Vagina (tissue), 2 donors: ENCODE measurements at regions not wholly inside any gene's neighbourhood (a gene's known extent, or its start where the extent isn't known, plus 50 kb on each side); places are given as distances from the start of the nearest gene placed in this dataset.

Experiments
- DNase-seq, 2 donors: peaks; one replicate each; pipeline ENCODE4 v3.0.0-alpha.2; 2017; ENCODE audit errors: extremely low spot score in 2 of 2
- H3K27ac ChIP-seq: fragments of 200-600 bp; sonication (generic); one replicate; pipeline ENCODE4 v1.5.1; 2019
- H3K27me3 ChIP-seq: fragments of 200-600 bp; sonication (generic); one replicate; pipeline ENCODE4 v1.5.1; 2019
- H3K36me3 ChIP-seq, 2 donors: fragments of 200-600 bp; sonication (generic); one replicate each; pipeline ENCODE4 v1.5.1; 2017 to 2019
- H3K4me1 ChIP-seq: fragments of 200-600 bp; sonication (generic); one replicate; pipeline ENCODE4 v1.5.1; 2019
- H3K4me3 ChIP-seq, 2 donors: fragments of 200-600 bp; sonication (generic); 1 replicate in 1 of 2; 2 replicates in 1 of 2; pipeline ENCODE4 v1.5.1; 2016 to 2019
- H3K9me3 ChIP-seq: fragments of 200-600 bp; sonication (generic); one replicate; pipeline ENCODE4 v1.5.1; 2019
- POLR2A ChIP-seq, 2 donors: fragments of 450-650 bp; IDR thresholded peaks; one replicate each; pipeline ENCODE4 v1.6.1; 2017; ENCODE audit warnings: antibody characterized with exemption in 2 of 2, mild to moderate bottlenecking in 2 of 2, moderate library complexity in 2 of 2
- POLR2AphosphoS5 ChIP-seq, 2 donors: sonication (generic); formaldehyde crosslinking; IDR thresholded peaks; one replicate each; pipeline ENCODE4 v1.9.0; 2017; ENCODE audit warnings: antibody characterized with exemption in 2 of 2, mild to moderate bottlenecking in 2 of 2, low read depth in 1 of 2; ENCODE audit not compliant: insufficient read depth in 1 of 2
- intact Hi-C: fragments of 100-400 bp; cut with DNase I; formaldehyde crosslinking; loops from one replicate; pipeline ENCODE4 v1.15.1; 2023
- TF ChIP-seq, protein P1 (sequence below), 3 experiments: fragments of 450-650 bp in 2 of 3; fragments of 200-600 bp in 1 of 3; sonication (generic) in 1 of 3; IDR thresholded peaks; one replicate each; pipeline ENCODE4 v1.5.1; 2017 to 2019; ENCODE audit warnings: antibody characterized with exemption in 3 of 3, mild to moderate bottlenecking in 2 of 3, moderate library complexity in 2 of 3

DNA sequence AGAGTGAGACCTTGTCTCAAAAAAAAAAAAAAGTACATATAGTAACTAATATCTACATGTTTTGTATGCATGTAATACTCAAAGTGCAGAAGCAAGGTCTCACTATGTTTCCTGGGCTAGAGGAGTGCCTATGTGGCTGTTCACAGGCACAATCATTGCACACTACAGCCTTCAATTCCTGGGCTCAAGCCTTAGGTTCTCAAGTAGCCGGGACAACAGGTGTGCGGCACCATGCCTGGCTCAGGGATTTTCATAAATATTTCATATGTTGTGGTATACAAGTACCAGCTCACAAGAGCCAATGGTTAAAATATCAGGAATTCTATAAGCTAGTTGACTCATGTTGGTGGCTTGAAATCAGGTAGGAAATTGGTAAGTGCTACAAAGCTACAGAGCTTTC lies 94.8 kb downstream of the LARP7 start:
- H3K9me3 ChIP-seq: no peaks in the 10 kb centered on the region
- intact Hi-C loops: no loop called here
- DNase-seq: no peak

DNA sequence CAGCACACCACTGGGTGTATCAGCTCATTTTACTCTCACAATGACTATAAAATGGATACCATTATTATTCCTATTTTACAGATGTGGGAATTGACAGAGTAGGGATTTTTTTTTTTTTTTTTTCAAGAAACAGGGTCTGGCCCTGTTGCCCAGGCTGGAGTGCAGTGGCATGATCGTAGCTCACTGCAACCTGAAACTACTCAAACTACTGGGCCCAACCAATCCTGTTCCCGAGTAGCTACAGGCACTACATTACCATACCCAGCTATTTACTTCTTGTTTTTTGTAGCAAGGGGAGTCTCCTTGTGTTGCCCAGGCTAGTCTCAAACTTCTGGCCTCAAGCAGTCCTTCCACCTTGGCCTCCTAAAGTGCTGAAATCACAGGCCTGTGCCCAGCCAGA lies 95.2 kb downstream of the LARP7 start:
- H3K4me3 ChIP-seq: no peak overlapping the region
- no peak for TF ChIP-seq POLR2AphosphoS5 (IDR thresholded peaks at IDR 0.05; ENCODE audit: insufficient read depth in 1 of 2, low read depth in 1 of 2)
- no peak for TF ChIP-seq POLR2A (IDR thresholded peaks at IDR 0.05)
- TF ChIP-seq, protein P1, sequence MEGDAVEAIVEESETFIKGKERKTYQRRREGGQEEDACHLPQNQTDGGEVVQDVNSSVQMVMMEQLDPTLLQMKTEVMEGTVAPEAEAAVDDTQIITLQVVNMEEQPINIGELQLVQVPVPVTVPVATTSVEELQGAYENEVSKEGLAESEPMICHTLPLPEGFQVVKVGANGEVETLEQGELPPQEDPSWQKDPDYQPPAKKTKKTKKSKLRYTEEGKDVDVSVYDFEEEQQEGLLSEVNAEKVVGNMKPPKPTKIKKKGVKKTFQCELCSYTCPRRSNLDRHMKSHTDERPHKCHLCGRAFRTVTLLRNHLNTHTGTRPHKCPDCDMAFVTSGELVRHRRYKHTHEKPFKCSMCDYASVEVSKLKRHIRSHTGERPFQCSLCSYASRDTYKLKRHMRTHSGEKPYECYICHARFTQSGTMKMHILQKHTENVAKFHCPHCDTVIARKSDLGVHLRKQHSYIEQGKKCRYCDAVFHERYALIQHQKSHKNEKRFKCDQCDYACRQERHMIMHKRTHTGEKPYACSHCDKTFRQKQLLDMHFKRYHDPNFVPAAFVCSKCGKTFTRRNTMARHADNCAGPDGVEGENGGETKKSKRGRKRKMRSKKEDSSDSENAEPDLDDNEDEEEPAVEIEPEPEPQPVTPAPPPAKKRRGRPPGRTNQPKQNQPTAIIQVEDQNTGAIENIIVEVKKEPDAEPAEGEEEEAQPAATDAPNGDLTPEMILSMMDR (IDR thresholded peaks at IDR 0.05): no peak
- no peaks in the 10 kb centered on the region for H3K4me1 ChIP-seq
- no peaks in the 10 kb centered on the region for H3K27me3 ChIP-seq
- H3K27ac ChIP-seq: no peak overlapping the region
- H3K9me3 ChIP-seq: no peaks in the 10 kb centered on the region
- no peak for DNase-seq
- intact Hi-C loops: no loop called here
- no peaks in the 10 kb centered on the region for H3K36me3 ChIP-seq

More for the DNA sequence above, 94.8 kb downstream of the LARP7 start:
- Histone ChIP-seq H3K36me3 (no peaks in the 10 kb centered on the region), H3K4me3 (no peak overlapping the region), H3K27ac (no peak overlapping the region), H3K4me1 (no peaks in the 10 kb centered on the region), H3K27me3 (no peaks in the 10 kb centered on the region)
- TF ChIP-seq POLR2A (IDR thresholded peaks at IDR 0.05) (no peak), POLR2AphosphoS5 (IDR thresholded peaks at IDR 0.05; ENCODE audit: insufficient read depth in 1 of 2, low read depth in 1 of 2) (no peak)
- TF ChIP-seq, protein P1 (IDR thresholded peaks at IDR 0.05): no peak

DNA sequence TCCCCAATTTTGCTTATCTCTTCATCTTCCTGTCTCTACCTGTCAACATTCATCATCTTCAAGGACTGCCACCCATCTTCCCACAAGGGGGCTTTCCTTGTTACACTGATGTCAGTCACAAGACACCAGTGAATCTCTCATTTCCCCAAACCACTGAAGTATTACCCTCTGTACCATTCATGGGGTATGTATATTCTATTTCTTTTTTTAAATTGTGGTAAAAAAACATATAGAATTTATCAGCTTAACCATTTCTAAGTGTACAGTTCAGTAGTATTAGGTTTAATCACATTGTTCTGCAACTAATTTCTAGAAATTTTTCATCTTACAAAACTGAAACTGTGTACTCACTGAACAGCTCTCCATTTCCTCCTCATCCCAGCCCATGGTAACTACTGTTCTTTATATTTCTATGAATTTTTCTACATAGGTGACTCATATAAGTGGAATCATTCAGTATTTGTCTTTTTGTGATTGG lies 98.6 kb downstream of the LARP7 start:
- intact Hi-C loops: no loop called here
- Histone ChIP-seq H3K4me3 (no peak overlapping the region), H3K4me1 (no peaks in the 10 kb centered on the region), H3K9me3 (no peaks in the 10 kb centered on the region), H3K36me3 (no peaks in the 10 kb centered on the region), H3K27ac (no peak overlapping the region), H3K27me3 (no peaks in the 10 kb centered on the region)
- TF ChIP-seq, protein P1 (IDR thresholded peaks at IDR 0.05): no peak
- TF ChIP-seq POLR2AphosphoS5 (IDR thresholded peaks at IDR 0.05; ENCODE audit: insufficient read depth in 1 of 2, low read depth in 1 of 2) (no peak), POLR2A (IDR thresholded peaks at IDR 0.05) (no peak)
- DNase-seq: no peak

DNA sequence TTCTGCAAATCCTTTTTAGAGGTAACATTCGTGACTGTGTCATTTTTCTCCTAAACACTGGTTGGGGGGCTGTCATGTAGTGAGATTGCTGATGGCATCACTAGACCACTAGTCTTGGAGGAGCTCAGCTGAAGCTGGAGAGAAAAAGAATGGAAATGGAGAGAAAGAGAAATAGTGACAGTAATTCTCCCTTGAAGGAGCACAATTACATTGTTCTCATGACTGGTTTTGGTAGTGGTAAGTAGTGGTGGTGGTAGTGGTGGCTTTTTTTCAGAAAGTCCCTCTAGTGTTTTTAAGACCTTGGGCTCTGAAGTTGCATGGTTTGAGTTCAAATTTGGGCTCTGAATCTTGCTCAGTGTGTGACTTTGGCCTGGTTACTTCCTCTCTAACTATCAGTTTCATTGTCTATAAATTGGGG lies 99.8 kb downstream of the LARP7 start:
- DNase-seq: no peak
- no peaks in the 10 kb centered on the region for H3K4me1 ChIP-seq
- TF ChIP-seq POLR2A (IDR thresholded peaks at IDR 0.05): no peak
- TF ChIP-seq, protein P1 (IDR thresholded peaks at IDR 0.05): no peak
- no peak for TF ChIP-seq POLR2AphosphoS5 (IDR thresholded peaks at IDR 0.05; ENCODE audit: insufficient read depth in 1 of 2, low read depth in 1 of 2)
- H3K9me3 ChIP-seq: no peaks in the 10 kb centered on the region
- intact Hi-C loops: no loop called here
- no peaks in the 10 kb centered on the region for H3K36me3 ChIP-seq
- H3K27me3 ChIP-seq: no peaks in the 10 kb centered on the region
- no peak overlapping the region for H3K4me3 ChIP-seq
- H3K27ac ChIP-seq: no peak overlapping the region

DNA sequence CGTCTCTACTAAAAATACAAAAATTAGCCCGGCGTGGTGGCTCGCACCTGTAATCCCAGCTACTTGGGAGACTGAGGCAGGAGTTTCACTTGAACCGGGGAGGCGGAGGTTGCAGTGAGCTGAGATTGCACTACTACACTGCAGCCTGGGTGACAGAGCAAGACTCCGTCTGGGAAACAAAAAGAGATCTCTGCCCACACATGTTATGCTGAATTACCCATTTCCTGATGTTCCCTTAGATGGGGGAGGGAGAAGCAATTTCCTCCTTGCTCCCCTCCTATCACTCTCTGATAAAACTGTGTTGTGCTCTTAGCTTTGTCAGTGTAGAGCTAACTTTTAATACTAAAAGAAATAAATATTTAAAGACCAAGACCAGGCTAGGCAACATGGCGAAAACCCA lies 102.5 kb downstream of the LARP7 start:
- no peak overlapping the region for H3K27ac ChIP-seq
- H3K36me3 ChIP-seq: no peaks in the 10 kb centered on the region
- TF ChIP-seq, protein P1 (IDR thresholded peaks at IDR 0.05): no peak
- TF ChIP-seq POLR2AphosphoS5 (IDR thresholded peaks at IDR 0.05; ENCODE audit: insufficient read depth in 1 of 2, low read depth in 1 of 2) (no peak), POLR2A (IDR thresholded peaks at IDR 0.05) (no peak)
- no peaks in the 10 kb centered on the region for H3K27me3 ChIP-seq
- intact Hi-C loops: no loop called here
- no peaks in the 10 kb centered on the region for H3K4me1 ChIP-seq
- no peak for DNase-seq
- no peaks in the 10 kb centered on the region for H3K9me3 ChIP-seq
- H3K4me3 ChIP-seq: no peak overlapping the region
